Mononuclear cell (primary cell): ENCODE measurements at regions not wholly inside any gene's neighbourhood (a gene's known extent, or its start where the extent isn't known, plus 50 kb on each side); places are given as distances from the start of the nearest gene placed in this dataset.

Experiments
- H3K27me3 ChIP-seq: 2 replicates; pipeline ENCODE4 v1.6.0; 2011; ENCODE audit warnings: low read length, control low read depth; ENCODE audit not compliant: insufficient read depth
- H3K4me1 ChIP-seq: 2 replicates; pipeline ENCODE4 v1.5.1; 2011; ENCODE audit warnings: mild to moderate bottlenecking, low read length, control low read depth; ENCODE audit not compliant: insufficient read depth
- H3K4me3 ChIP-seq: 2 replicates; pipeline ENCODE4 v1.5.1; 2011; ENCODE audit warnings: mild to moderate bottlenecking, low read length, moderate library complexity
- H3K9me3 ChIP-seq: 2 replicates; pipeline ENCODE4 v1.5.1; 2011; ENCODE audit warnings: low read depth, mild to moderate bottlenecking, control low read depth, low read length

DNA sequence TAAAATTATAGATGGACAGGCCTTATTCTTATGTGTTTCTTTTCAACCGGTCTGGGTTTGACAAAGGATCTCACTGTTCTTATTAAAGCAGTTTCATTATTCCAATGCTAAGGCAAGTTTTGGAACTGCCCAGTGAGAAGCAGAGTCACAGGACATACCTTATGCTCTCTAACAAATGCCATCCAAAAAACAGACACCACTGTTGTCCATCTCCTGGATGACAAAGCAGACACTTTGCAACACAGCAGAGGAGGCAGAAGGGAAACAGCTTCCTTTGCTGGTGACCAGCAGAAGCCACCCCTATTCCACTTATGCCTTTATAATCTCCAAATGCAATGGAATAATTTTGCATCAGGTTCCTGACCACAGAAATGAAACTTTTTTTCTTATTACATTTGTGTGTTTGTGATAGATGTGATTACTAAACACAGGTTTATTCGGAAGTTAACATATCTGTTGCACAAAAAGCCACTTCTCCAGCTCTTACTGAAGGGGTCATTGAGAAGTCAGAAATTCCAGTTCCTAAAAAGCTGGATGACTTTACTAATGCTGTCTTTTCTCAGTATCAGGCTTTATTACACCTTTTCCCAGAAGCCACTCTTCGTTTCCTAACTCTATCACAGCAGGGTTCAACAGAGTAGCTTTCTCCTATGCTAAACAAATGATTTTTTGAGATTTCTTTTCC lies 115.6 kb downstream of the BTG1 start:
- no peaks in the 10 kb centered on the region for H3K9me3 ChIP-seq
- no peak overlapping the region for H3K4me3 ChIP-seq
- no peaks in the 10 kb centered on the region for H3K27me3 ChIP-seq
- H3K4me1 ChIP-seq = peaks cover 44% of the 10 kb centered on the region

DNA sequence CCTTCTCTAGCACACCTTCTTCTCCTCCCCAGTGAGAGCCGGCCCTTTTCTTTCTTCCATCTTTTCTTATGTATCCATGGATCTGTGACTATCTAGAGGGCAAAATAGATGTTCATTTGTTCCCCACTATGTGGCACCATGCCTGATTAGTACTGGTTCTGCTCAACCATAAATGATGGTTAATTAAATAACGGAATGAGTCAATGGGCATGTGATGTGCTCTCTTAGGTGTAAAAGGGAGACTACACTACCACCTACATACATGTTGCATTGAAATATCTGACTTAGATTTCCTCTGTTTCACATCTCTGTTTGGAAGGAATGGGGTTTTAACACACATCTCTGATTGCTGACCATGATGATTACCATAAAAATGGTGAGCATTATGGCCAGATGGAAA lies 116.5 kb downstream of the BTG1 start:
- Histone ChIP-seq H3K4me3 (no peak overlapping the region), H3K9me3 (no peaks in the 10 kb centered on the region), H3K4me1 (peaks cover 35% of the 10 kb centered on the region), H3K27me3 (no peaks in the 10 kb centered on the region)

DNA sequence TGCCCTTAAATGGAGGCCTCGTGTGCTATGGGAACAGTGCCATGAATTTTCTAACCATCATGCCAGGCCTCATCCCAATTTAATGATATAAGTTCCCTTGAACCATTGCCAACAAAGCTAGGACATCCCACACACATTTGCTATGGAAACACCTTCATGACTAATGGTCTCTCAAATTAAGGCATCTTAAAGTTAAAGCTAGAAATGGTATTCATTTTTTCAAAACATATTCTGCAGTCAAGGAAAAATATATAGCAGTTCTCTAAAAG lies 117.3 kb downstream of the BTG1 start:
- Histone ChIP-seq H3K9me3 (no peaks in the 10 kb centered on the region), H3K4me1 (peaks cover 32% of the 10 kb centered on the region), H3K4me3 (no peak overlapping the region), H3K27me3 (no peaks in the 10 kb centered on the region)

DNA sequence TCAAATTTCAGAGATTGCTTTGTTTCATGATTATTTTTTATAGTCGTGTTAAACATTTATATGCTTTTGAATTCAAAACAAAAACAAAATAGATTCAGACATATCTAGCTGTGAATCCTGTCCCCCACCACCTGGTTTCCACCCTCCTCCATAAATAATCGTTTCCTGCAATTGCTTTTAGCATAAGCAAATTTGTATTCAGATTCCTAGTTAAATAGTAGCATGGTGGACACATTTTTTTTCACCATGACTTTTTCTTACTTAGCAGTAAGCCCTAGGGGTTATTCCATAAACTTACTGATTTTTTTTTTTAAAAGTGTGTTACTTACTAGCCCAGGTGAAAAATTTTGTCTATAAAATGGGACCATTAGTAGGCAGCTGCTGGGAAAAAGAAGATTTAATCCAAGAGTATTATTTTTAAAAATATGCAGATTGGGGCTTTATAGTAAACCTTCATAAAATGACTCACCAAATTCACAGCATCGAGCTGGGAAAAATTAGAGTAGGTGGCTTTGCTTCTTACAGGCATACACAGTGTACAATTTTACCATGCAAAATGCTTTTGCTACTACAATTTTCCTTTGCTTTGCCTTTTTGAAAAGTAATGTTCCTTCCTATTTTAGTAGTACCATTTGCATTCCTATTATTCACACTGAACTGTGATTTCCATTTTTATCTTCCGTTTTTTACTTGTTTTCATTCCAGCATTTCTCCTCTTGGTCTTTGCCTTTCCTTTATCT lies 117.8 kb downstream of the BTG1 start:
- Histone ChIP-seq H3K4me1 (peaks cover 29% of the 10 kb centered on the region), H3K9me3 (no peaks in the 10 kb centered on the region), H3K27me3 (no peaks in the 10 kb centered on the region), H3K4me3 (no peak overlapping the region)

DNA sequence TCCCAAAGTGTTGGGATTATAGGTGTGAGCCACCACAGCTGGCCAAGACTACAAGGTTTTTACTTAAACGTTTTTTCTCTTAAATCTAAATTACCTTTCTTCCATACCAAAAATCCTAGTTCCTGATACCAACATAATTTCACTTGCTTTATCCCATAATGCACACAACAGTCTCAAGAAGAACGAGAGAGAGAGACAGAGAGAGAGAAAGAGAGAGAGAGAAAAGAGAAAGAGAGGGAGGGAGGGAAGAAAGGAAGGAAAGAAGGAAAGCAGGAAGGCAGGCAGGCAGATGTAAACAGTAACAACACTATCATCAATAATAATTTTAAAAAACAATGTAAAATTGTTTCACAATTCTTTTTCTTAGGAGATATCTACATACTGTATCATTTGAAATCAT lies 118.4 kb downstream of the BTG1 start:
- H3K9me3 ChIP-seq = no peaks in the 10 kb centered on the region
- no peaks in the 10 kb centered on the region for H3K27me3 ChIP-seq
- no peak overlapping the region for H3K4me3 ChIP-seq
- H3K4me1 ChIP-seq = peaks cover 25% of the 10 kb centered on the region

DNA sequence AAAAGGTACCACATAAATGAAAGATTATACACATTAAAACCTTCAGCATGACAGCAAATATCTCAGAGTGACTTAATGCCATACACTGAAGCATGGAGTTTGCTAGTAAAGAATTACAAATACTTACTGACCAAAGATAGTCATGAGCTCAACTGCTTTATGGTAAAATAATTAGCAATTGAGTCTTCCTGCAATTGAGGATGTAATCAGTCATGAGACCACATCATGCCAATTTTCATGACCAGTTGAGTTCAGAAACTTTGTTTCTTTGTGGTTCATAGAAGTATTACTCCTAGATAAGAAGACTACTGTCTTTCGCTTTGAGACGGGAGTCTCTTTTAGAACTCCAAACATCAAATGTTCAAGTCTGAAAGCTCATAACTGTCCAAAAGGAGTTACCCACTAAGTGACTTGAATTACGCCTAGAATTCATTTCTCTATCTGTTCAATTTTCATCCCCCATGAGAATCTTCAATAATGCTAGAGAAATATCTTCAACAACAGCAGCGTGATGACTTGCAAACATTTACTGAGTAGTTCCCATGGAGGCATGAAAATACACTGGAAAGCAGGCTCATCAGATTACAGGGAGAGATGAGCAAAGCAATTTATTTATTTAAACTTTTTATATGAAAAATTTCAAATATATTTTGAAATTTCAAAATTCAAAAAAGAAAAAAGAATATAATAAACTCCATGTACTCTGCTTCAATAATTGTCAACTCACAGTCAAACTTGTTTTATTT lies 120.0 kb downstream of the BTG1 start:
- peaks cover 15% of the 10 kb centered on the region for H3K4me1 ChIP-seq

DNA sequence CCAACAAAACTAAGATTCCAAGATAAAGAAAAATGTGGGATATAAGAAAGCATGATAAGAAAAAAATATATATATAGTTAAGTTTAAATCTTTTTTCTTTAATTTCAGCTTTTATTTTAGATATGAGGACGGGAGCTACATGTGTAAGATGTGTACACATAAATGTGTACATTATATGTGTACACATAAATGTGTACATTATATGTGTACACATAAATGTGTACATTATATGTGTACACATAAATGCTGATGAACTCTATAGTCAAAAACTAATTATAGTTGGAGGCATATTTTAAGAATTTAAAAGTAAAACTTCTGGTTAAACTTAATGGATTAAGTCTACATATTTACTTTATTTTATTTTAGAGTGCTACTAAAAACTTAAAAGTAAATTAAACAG lies 123.6 kb downstream of the BTG1 start:
- Histone ChIP-seq H3K4me1 (no peaks in the 10 kb centered on the region), H3K4me3 (no peak overlapping the region), H3K27me3 (no peaks in the 10 kb centered on the region), H3K9me3 (no peaks in the 10 kb centered on the region)

More for the DNA sequence above, 120.0 kb downstream of the BTG1 start:
- Histone ChIP-seq H3K9me3 (no peaks in the 10 kb centered on the region), H3K4me3 (no peak overlapping the region), H3K27me3 (no peaks in the 10 kb centered on the region)

DNA sequence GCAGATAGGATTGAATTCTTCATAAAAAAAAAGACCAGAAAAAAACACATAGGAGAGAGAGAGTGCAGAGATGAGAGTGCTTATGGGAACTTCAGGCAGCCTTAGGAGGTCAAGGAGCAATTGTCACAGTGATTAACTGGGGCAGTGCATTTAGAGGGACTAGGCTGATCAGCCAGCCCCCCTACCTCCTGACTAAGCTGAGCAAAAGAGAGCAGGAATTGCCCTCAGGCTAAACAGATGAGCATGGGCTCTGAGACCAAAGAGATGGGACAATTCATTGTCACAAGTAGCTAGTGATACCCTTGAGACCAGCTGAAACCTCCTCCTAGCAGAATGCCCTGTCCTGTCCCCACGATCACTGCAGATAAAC lies 124.0 kb downstream of the BTG1 start:
- no peaks in the 10 kb centered on the region for H3K4me1 ChIP-seq
- no peak overlapping the region for H3K4me3 ChIP-seq
- no peaks in the 10 kb centered on the region for H3K9me3 ChIP-seq
- no peaks in the 10 kb centered on the region for H3K27me3 ChIP-seq

DNA sequence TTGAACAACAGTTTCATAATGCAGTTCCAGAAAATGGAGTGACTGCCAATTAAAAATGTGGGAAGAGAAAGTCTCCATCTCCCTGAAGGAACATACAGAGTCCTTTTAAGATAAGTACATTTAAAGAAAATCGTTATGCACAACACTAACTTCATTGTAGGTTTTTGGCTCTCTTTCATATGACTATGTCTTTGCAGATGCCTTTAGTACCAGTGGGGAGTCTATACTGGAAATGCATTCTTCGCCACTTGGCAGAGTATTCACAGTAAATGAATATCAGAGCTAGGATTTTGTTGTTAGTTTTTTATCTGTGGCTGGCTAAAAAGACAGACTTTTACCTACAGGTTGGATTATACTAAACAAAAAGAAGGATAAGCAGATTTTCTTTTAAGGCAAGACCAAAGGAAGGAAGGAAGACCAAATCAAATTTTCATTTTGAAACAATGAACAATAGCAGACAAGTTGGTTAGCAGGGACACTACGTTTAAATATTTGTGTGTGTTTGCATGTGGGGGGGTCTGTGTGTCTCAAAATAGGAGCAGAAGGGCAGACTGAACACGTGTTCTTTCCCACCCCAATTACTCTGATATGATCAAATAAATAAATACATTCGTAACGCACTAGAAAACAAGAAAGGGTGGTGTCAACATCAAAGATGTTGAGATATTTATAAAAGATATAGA lies 124.5 kb downstream of the BTG1 start:
- no peak overlapping the region for H3K4me3 ChIP-seq
- H3K27me3 ChIP-seq = no peaks in the 10 kb centered on the region
- no peaks in the 10 kb centered on the region for H3K4me1 ChIP-seq
- no peaks in the 10 kb centered on the region for H3K9me3 ChIP-seq

DNA sequence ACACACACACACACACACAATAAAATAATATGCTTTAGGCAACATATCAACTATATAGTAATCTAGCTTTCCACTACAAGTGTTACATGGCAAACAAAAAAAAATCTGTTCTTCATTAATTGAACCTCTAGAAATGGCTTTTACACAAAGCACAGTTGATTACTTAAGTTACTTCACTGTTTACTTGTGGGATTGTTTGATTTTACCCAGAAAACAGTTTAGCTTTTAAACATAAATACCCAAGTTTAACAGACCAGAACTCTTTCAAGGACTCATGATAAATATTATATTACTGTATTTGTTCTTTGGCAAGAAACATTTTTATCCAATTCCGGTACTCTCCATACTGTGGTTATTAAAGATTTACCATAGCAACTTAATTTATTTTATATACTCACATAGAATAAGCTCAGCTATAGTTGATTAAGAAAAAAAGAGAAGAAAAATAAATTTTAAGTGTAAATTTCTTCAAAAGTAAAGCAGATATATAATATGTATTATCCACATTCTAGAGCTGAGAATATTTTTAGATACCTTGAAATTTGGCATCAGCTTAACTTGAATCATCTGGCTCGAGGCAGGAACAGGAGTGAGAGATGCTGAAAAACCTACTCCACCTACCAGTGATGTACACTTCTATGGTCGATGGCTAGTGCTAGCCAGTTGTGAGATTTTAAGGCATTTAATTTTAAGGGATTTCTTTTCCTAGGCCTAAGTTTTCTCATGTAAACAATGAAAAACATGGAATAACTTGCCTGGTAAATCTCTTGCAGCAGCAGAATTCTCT lies 126.0 kb downstream of the BTG1 start:
- Histone ChIP-seq H3K4me1 (no peaks in the 10 kb centered on the region), H3K9me3 (no peaks in the 10 kb centered on the region), H3K27me3 (no peaks in the 10 kb centered on the region), H3K4me3 (no peak overlapping the region)

DNA sequence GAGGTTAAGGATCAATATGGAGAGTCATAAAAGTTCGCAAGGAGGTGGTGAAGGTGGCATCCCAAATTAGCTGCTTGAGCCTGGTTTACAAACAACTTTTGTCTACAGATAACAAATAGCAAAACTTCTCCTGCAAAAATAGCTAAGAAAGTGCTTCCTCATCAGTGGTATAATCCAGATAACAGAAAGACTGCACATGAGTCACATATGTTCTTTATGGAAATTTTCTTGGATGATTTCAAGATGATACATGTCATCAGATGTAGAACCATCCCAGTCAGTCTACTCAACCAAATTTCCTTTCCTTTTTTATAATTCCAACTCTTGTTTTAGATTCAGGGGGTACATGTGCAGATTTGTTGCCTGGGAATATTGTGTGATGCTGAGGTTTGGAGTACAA lies 133.0 kb downstream of the BTG1 start:
- Histone ChIP-seq H3K4me3 (no peak overlapping the region), H3K27me3 (no peaks in the 10 kb centered on the region), H3K4me1 (no peaks in the 10 kb centered on the region), H3K9me3 (no peaks in the 10 kb centered on the region)

DNA sequence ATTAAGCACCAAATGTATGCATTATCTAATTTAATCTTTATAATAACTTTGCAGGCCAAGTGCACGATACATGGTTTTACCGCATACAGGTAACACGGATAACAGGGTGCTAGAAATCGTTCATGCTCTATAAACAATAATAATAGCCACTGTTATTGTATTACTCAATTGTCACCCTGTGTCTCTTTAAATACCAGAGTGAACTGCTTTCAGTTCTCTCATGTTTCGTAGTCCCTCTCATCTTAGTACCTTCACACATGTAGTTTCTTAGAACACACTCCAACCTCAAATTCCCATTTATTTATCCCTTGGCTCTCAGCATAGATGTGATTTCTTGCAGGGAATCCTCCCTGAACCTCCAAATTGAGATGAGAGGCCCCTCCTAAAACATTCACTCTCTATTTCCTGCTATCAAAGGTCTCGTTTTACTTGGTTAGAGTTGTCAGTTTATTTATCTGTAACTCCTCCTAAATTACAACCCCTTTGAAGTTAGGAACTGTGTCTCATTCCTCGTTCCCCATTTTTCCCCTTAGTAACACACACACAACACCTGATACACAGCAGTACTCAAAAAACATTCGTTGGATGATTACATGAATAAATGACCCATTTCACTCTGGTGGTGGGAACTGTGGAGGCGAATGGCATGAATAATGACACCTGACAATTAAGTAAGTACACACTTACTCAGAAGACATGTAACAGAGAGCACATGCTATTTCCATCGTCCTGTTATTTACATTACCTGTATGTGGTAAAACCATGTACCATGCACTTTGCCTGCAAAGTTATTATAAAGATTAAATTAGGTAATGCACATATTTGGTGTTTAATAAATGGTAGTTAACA lies 134.6 kb downstream of the BTG1 start:
- Histone ChIP-seq H3K4me3 (no peak overlapping the region), H3K4me1 (no peaks in the 10 kb centered on the region), H3K27me3 (no peaks in the 10 kb centered on the region), H3K9me3 (no peaks in the 10 kb centered on the region)

DNA sequence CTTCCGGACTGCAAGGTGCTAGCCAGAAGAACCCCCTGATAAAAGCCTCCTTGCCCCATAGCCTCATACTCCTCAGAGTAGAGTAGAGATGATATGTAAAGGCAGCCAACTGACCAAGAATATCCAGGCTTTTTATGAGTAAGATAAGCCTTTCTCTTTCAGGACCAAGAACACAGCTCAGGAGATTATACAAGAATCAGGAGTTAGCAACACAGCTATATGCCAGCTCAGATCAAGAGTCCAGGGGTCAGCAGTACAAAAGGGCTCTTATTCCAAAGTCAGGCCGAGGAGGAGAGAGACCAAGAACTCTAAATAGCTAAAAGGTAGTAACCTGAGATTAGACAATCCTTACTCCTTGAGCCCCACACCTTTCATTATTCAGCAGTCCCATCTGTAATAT lies 135.3 kb downstream of the BTG1 start:
- Histone ChIP-seq H3K4me1 (no peaks in the 10 kb centered on the region), H3K9me3 (no peaks in the 10 kb centered on the region), H3K27me3 (no peaks in the 10 kb centered on the region), H3K4me3 (no peak overlapping the region)

DNA sequence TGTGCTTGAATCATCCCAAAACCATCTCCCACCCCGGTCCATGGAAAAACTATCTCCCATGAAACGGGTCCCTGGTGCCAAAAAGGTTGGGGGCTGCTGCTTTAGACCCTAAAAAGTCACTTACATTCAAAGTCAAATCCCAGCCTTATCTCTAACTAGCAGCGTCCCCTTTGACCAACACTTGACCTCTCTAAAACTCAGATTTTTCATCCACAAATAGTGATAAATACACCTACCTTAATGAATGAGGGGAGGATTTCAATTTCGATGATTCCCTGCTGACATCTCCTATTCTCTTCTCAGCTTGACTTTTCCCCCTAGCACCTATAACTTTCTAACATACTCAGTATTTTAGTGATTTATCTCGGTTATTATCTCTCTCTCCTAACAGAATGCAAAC lies 137.3 kb downstream of the BTG1 start:
- Histone ChIP-seq H3K4me1 (no peaks in the 10 kb centered on the region), H3K4me3 (no peak overlapping the region), H3K27me3 (no peaks in the 10 kb centered on the region), H3K9me3 (no peaks in the 10 kb centered on the region)
